Hepatocyte (in vitro differentiated cells): ENCODE measurements at regions not wholly inside any gene's neighbourhood (a gene's known extent, or its start where the extent isn't known, plus 50 kb on each side); places are given as distances from the start of the nearest gene placed in this dataset.

Experiments
- DNase-seq: peaks from one replicate; pipeline ENCODE4 v3.0.0-alpha.2; 2016; ENCODE audit warnings: low spot score
- H2AFZ ChIP-seq: fragments of 200-600 bp; sonication (generic); 2 replicates; pipeline ENCODE4 v1.6.0; 2016; ENCODE audit warnings: antibody characterized with exemption, mild to moderate bottlenecking
- H3K27ac ChIP-seq: fragments of 200-600 bp; sonication (generic); 2 replicates; pipeline ENCODE4 v1.5.1; 2016; ENCODE audit warnings: mild to moderate bottlenecking
- H3K27me3 ChIP-seq: fragments of 200-600 bp; sonication (generic); 2 replicates; pipeline ENCODE4 v1.6.1; 2016
- H3K36me3 ChIP-seq: fragments of 200-600 bp; sonication (generic); replicated peaks from 2 replicates; pipeline ENCODE4 v1.5.1; 2016; ENCODE audit warnings: low read depth; ENCODE audit not compliant: insufficient read depth
- H3K4me1 ChIP-seq: fragments of 200-600 bp; sonication (generic); 2 replicates; pipeline ENCODE4 v1.5.1; 2016; ENCODE audit warnings: mild to moderate bottlenecking, moderate library complexity; ENCODE audit not compliant: insufficient read depth
- H3K4me2 ChIP-seq: fragments of 200-600 bp; sonication (generic); 2 replicates; pipeline ENCODE4 v1.6.0; 2016
- H3K4me3 ChIP-seq: fragments of 200-600 bp; sonication (generic); 2 replicates; pipeline ENCODE4 v1.5.1; 2016; ENCODE audit warnings: mild to moderate bottlenecking
- H3K79me2 ChIP-seq: fragments of 200-600 bp; sonication (generic); 2 replicates; pipeline ENCODE4 v1.6.0; 2017; ENCODE audit warnings: mild to moderate bottlenecking
- H3K9me2 ChIP-seq: fragments of 200-600 bp; sonication (generic); replicated peaks from 2 replicates; pipeline ENCODE4 v1.6.0; 2017; ENCODE audit warnings: mild to moderate bottlenecking; ENCODE audit not compliant: insufficient read depth
- H3K9me3 ChIP-seq: fragments of 200-600 bp; sonication (generic); 2 replicates; pipeline ENCODE4 v1.5.1; 2016; ENCODE audit warnings: low read depth, mild to moderate bottlenecking
- H4K20me1 ChIP-seq: fragments of 200-600 bp; sonication (generic); 2 replicates; pipeline ENCODE4 v1.6.0; 2016; ENCODE audit warnings: mild to moderate bottlenecking; ENCODE audit not compliant: insufficient read depth, poor library complexity, severe bottlenecking
- CTCF ChIP-seq: fragments of 200-600 bp; sonication (generic); IDR thresholded peaks from 2 replicates; pipeline ENCODE4 v1.5.1; 2016; ENCODE audit warnings: antibody characterized with exemption, mild to moderate bottlenecking; ENCODE audit not compliant: poor library complexity
- EZH2 ChIP-seq: fragments of 200-600 bp; sonication (generic); IDR thresholded peaks from 2 replicates; pipeline ENCODE4 v1.6.1; 2016; ENCODE audit warnings: antibody characterized with exemption, mild to moderate bottlenecking, borderline replicate concordance
- EZH2phosphoT487 ChIP-seq: fragments of 200-600 bp; sonication (generic); IDR thresholded peaks from one replicate; pipeline ENCODE4 v1.6.1; 2018; ENCODE audit warnings: antibody characterized with exemption, mild to moderate bottlenecking, low read depth, moderate library complexity; ENCODE audit not compliant: unreplicated experiment, severe bottlenecking
- WGBS: methylation state at CpG from one replicate; pipeline ENCODE4 v1.1.6; 2016; ENCODE audit warnings: low lambda C conversion rate; ENCODE audit errors: missing lambda C conversion rate; 5-methylcytosine and 5-hydroxymethylcytosine counted together

DNA sequence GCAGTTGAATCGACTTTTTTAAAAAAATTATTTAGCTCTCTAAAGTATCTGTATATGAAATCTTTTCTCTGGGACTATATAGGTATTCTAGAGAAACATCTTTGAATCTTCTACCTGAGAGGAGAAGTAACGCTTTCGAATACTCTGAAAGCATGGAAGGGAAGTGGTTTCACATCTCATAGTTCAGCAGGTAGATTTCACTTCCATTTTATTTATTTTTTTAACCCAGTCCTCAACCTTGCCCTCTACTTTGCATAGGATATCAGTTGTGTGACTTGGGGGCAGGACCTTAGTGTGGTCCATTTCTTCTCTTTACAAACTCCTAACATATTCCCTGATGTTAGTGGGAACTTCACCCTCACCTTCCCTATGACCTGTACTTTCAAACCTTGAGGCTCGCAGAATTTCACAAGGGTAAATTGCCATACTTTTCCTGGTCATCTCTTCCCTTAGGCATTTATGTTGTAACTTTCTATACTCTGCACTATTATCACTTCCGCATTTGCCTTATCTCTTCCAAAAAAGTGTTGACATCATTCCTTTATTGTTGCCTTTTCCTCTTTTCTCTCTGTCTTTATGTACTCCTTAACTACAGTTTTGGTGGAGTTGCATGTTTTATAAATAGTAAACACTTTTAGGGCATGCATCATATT is 1208.5 kb upstream of the ADGRL4 start:
- Histone ChIP-seq H3K4me2 (no peak overlapping the region), H2AFZ (no peak overlapping the region), H3K4me1 (no peaks in the 10 kb centered on the region), H3K4me3 (no peak overlapping the region), H3K27ac (no peak overlapping the region), H3K36me3 (no peaks in the 10 kb centered on the region), H3K27me3 (no peaks in the 10 kb centered on the region), H3K79me2 (no peaks in the 10 kb centered on the region), H4K20me1 (no peaks in the 10 kb centered on the region), H3K9me3 (no peaks in the 10 kb centered on the region), H3K9me2 (no peaks in the 10 kb centered on the region)
- TF ChIP-seq CTCF = no peak
- no peak for TF ChIP-seq EZH2phosphoT487
- TF ChIP-seq EZH2 = no peak
- no peak for DNase-seq
- 90% methylated on average over 5 of the region's 5 CpGs for WGBS

- Histone ChIP-seq H3K79me2 (no peaks in the 10 kb centered on the region), H3K27ac (no peak overlapping the region), H3K36me3 (no peaks in the 10 kb centered on the region), H3K4me2 (no peak overlapping the region), H3K4me3 (no peak overlapping the region), H3K9me3 (no peaks in the 10 kb centered on the region), H3K9me2 (no peaks in the 10 kb centered on the region), H3K27me3 (no peaks in the 10 kb centered on the region), H3K4me1 (no peaks in the 10 kb centered on the region), H2AFZ (no peak overlapping the region), H4K20me1 (no peaks in the 10 kb centered on the region)
- DNase-seq = no peak
- 80% methylated on average over 3 of the region's 3 CpGs for WGBS
- TF ChIP-seq EZH2phosphoT487 (no peak), CTCF (no peak), EZH2 (no peak)
Measured at GRCh38 chr1:80212948-80213347, 1206.4 kb upstream of the ADGRL4 start.

GRCh38 chr1:80211691-80212380 is 1205.3 kb upstream of the ADGRL4 start:
- no peak overlapping the region for H2AFZ ChIP-seq
- 72% methylated on average over 8 of the region's 8 CpGs for WGBS

More at GRCh38 chr1:80211691-80212380, 1205.3 kb upstream of the ADGRL4 start:
- Histone ChIP-seq H3K36me3 (no peaks in the 10 kb centered on the region), H3K4me2 (no peak overlapping the region), H3K79me2 (no peaks in the 10 kb centered on the region), H3K4me1 (no peaks in the 10 kb centered on the region), H3K9me2 (no peaks in the 10 kb centered on the region), H3K27ac (no peak overlapping the region), H3K9me3 (no peaks in the 10 kb centered on the region), H3K4me3 (no peak overlapping the region), H3K27me3 (no peaks in the 10 kb centered on the region), H4K20me1 (no peaks in the 10 kb centered on the region)
- DNase-seq = no peak
- TF ChIP-seq EZH2phosphoT487 (no peak), EZH2 (no peak), CTCF (no peak)
